ENCODE measurements at regions not wholly inside any gene's neighbourhood (a gene's known extent, or its start where the extent isn't known, plus 50 kb on each side); places are given as distances from the start of the nearest gene placed in this dataset.

- Mint-ChIP-seq H3K9me3 (ENCODE audit: insufficient read depth) (no peaks in the 10 kb centered on the region), H3K27ac (no peak overlapping the region), H3K4me1 (no peaks in the 10 kb centered on the region), H3K4me3 (no peak overlapping the region), H3K27me3 (no peaks in the 10 kb centered on the region)
- no peak overlapping the region for H3K4me3 ChIP-seq (ENCODE audit: control extremely low read depth in 1 of 5, extremely low read depth in 1 of 5, insufficient read depth in 1 of 5, low read depth in 2 of 5, low read length in 4 of 5)
- no peak overlapping the region for H2AFZ ChIP-seq (ENCODE audit: insufficient read depth, low read depth, low read length, poor library complexity, severe bottlenecking)
- TF ChIP-seq CTCF (IDR thresholded peaks at IDR 0.05) (no peak), EZH2 (IDR thresholded peaks at IDR 0.05; ENCODE audit: borderline replicate concordance, insufficient read depth, low read depth, low read length, poor library complexity, severe bottlenecking) (no peak)
- WGBS (ENCODE audit: insufficient coverage) = 90% methylated on average over 2 of the region's 4 CpGs
- peaks cover 0 to 3% (median 0%) of the 10 kb centered on the region in 3 donors for H3K9me3 ChIP-seq (ENCODE audit: control extremely low read depth in 1 of 3, control insufficient read depth in 2 of 3, insufficient read depth in 1 of 3, low read length in 2 of 3)
- H3K27me3 ChIP-seq (replicated peaks in 1 of 4; ENCODE audit: control extremely low read depth in 1 of 4, control insufficient read depth in 3 of 4, insufficient read depth in 4 of 4, low read length in 3 of 4) = no peaks in the 10 kb centered on the region
- no peaks in the 10 kb centered on the region for H3K79me2 ChIP-seq (ENCODE audit: control insufficient read depth, insufficient read depth, low read length)
- ChIA-PET POLR2A (no interaction called here), CTCF (no interaction called here)
- intact Hi-C loops (cut with micrococcal nuclease) = no loop called here
- H3K4me1 ChIP-seq (ENCODE audit: control insufficient read depth in 2 of 2, insufficient read depth in 2 of 2, low read length in 2 of 2) = no peaks in the 10 kb centered on the region
- no peak for DNase-seq
- H4K20me1 ChIP-seq (ENCODE audit: control insufficient read depth, insufficient read depth, low read length, poor library complexity, severe bottlenecking) = no peaks in the 10 kb centered on the region
- no peak overlapping the region for H3K4me2 ChIP-seq (replicated peaks; ENCODE audit: low read depth, low read length, poor library complexity, severe bottlenecking)
- H3K27ac ChIP-seq (ENCODE audit: low read length in 2 of 2) = no peak overlapping the region
- ATAC-seq (ENCODE audit: low read depth) = no peak
- no peaks in the 10 kb centered on the region for H3K36me3 ChIP-seq (replicated peaks in 1 of 2; ENCODE audit: control extremely low read depth in 1 of 2, control insufficient read depth in 1 of 2, extremely low read depth in 1 of 2, insufficient read depth in 2 of 2, low read length in 1 of 2)
- no peak overlapping the region for H3K9ac ChIP-seq (ENCODE audit: low read length)
Observed at GRCh38 chr12:127717278-127717677, 549.7 kb upstream of the TMEM132C start.

GRCh38 chr12:127720334-127720733, 546.6 kb upstream of the TMEM132C start:
- Mint-ChIP-seq H3K27me3 (no peaks in the 10 kb centered on the region), H3K27ac (no peak overlapping the region), H3K4me3 (no peak overlapping the region), H3K9me3 (ENCODE audit: insufficient read depth) (no peaks in the 10 kb centered on the region), H3K4me1 (no peaks in the 10 kb centered on the region)
- no peaks in the 10 kb centered on the region for H3K36me3 ChIP-seq (replicated peaks in 1 of 2; ENCODE audit: control extremely low read depth in 1 of 2, control insufficient read depth in 1 of 2, extremely low read depth in 1 of 2, insufficient read depth in 2 of 2, low read length in 1 of 2)
- H2AFZ ChIP-seq (ENCODE audit: insufficient read depth, low read depth, low read length, poor library complexity, severe bottlenecking) = no peak overlapping the region
- no peak overlapping the region for H3K4me3 ChIP-seq (ENCODE audit: control extremely low read depth in 1 of 5, extremely low read depth in 1 of 5, insufficient read depth in 1 of 5, low read depth in 2 of 5, low read length in 4 of 5)
- intact Hi-C loops (cut with micrococcal nuclease) = no loop called here
- 90% methylated on average over 12 of the region's 12 CpGs for WGBS (ENCODE audit: insufficient coverage)
- no peak for ATAC-seq (ENCODE audit: low read depth)
- no peaks in the 10 kb centered on the region for H3K79me2 ChIP-seq (ENCODE audit: control insufficient read depth, insufficient read depth, low read length)
- H3K4me2 ChIP-seq (replicated peaks; ENCODE audit: low read depth, low read length, poor library complexity, severe bottlenecking) = no peak overlapping the region
- H3K4me1 ChIP-seq (ENCODE audit: control insufficient read depth in 2 of 2, insufficient read depth in 2 of 2, low read length in 2 of 2) = no peaks in the 10 kb centered on the region
- peaks cover 0 to 3% (median 0%) of the 10 kb centered on the region in 3 donors for H3K9me3 ChIP-seq (ENCODE audit: control extremely low read depth in 1 of 3, control insufficient read depth in 2 of 3, insufficient read depth in 1 of 3, low read length in 2 of 3)
- POLR2A ChIA-PET = no interaction called here
- H3K9ac ChIP-seq (ENCODE audit: low read length) = no peak overlapping the region
- DNase-seq = no peak
- no peak for TF ChIP-seq CTCF (IDR thresholded peaks at IDR 0.05)
- no peak for TF ChIP-seq EZH2 (IDR thresholded peaks at IDR 0.05; ENCODE audit: borderline replicate concordance, insufficient read depth, low read depth, low read length, poor library complexity, severe bottlenecking)
- no peaks in the 10 kb centered on the region for H3K27me3 ChIP-seq (replicated peaks in 1 of 4; ENCODE audit: control extremely low read depth in 1 of 4, control insufficient read depth in 3 of 4, insufficient read depth in 4 of 4, low read length in 3 of 4)
- CTCF ChIA-PET = no interaction called here
- H3K27ac ChIP-seq (ENCODE audit: low read length in 2 of 2) = no peak overlapping the region
- no peaks in the 10 kb centered on the region for H4K20me1 ChIP-seq (ENCODE audit: control insufficient read depth, insufficient read depth, low read length, poor library complexity, severe bottlenecking)

Data from B cell (primary cell).